BLaER1 treated with 17β-estradiol and CSF1 and Interleukin-3, amounts not matched to agents 10 nM and 100 nM (cell line): ENCODE measurements at regions not wholly inside any gene's neighbourhood (a gene's known extent, or its start where the extent isn't known, plus 50 kb on each side); places are given as distances from the start of the nearest gene placed in this dataset.
"Not testable (repeated sequence)": the region's sequence is repeated elsewhere in the genome, so short reads cannot be mapped to it uniquely, and the experiment has no call there.

Experiments used
- H3K27ac ChIP-seq, 11 experiments: shearing (Covaris generic); formaldehyde crosslinking; 2 replicates each; pipeline ENCODE4 v1.8.1; 2022
- H3K27me3 ChIP-seq, 11 experiments: shearing (Covaris generic); formaldehyde crosslinking; 2 replicates each; pipeline ENCODE4 v1.8.1; 2022
- H3K36me3 ChIP-seq, 11 experiments: shearing (Covaris generic); formaldehyde crosslinking; 2 replicates each; pipeline ENCODE4 v1.8.1; 2022
- H3K4me1 ChIP-seq, 10 experiments: shearing (Covaris generic); formaldehyde crosslinking; 2 replicates each; pipeline ENCODE4 v1.8.1; 2022
- H3K4me2 ChIP-seq, 11 experiments: shearing (Covaris generic); formaldehyde crosslinking; 2 replicates each; pipeline ENCODE4 v1.8.1; 2022
- H3K4me3 ChIP-seq, 10 experiments: shearing (Covaris generic); formaldehyde crosslinking; 2 replicates each; pipeline ENCODE4 v1.8.1; 2022
- H3K9ac ChIP-seq, 11 experiments: shearing (Covaris generic); formaldehyde crosslinking; 2 replicates each; pipeline ENCODE4 v1.8.1; 2022
- H3K9me3 ChIP-seq, 11 experiments: shearing (Covaris generic); formaldehyde crosslinking; replicated peaks in 1 of 11; 2 replicates each; pipeline ENCODE4 v1.8.1; 2022
- H4K20me1 ChIP-seq, 11 experiments: shearing (Covaris generic); formaldehyde crosslinking; 2 replicates each; pipeline ENCODE4 v1.8.1; 2022
- Cebpa-rat ChIP-seq, 11 experiments: shearing (Covaris generic); IDR thresholded peaks; 2 replicates each; pipeline ENCODE4 v1.8.1; 2022

DNA sequence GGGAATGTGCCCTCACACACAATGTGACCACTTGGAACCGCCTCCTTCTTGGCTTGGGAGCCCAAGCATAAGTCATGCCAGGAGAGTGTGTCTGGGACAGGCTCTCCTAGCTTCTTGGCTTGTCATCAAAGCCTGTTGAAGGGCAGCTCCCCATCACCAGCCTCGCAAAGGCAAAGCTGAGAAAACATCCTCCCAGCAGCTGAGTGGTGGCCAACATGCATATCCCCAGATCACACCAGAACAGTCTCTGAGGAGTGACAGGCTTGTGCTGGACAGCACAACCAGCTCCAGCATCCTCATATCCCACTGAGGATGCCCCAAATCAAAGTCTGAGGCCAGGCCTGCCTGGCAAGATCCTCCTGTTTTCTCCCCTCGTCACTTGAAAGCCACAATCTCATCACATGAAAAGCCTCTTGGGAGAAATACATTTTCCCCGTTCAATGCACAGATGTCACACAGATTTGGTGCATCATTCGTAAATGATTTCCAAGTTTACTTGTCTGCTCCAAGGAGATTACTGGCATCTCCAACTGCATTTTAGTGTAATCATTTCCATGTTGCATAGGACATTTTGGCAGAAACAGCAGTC is 269.3 kb downstream of the TTC32 start:
- no peaks in the 10 kb centered on the region for H3K27me3 ChIP-seq
- no peak overlapping the region for H3K9ac ChIP-seq
- H3K36me3 ChIP-seq, result no peaks in the 10 kb centered on the region
- H4K20me1 ChIP-seq, result no peaks in the 10 kb centered on the region
- no peak overlapping the region for H3K27ac ChIP-seq
- TF ChIP-seq Cebpa-rat (IDR thresholded peaks at IDR 0.05), result no peak
- H3K4me2 ChIP-seq, result no peak overlapping the region
- peaks cover 0 to 11% (median 0%) of the 10 kb centered on the region in 10 experiments; a peak in 2 of 20 replicates for H3K4me1 ChIP-seq
- H3K4me3 ChIP-seq, result no peak overlapping the region
- peaks cover 0 to 8% (median 1%) of the 10 kb centered on the region in 11 experiments; a peak in 8 of 22 replicates for H3K9me3 ChIP-seq

DNA sequence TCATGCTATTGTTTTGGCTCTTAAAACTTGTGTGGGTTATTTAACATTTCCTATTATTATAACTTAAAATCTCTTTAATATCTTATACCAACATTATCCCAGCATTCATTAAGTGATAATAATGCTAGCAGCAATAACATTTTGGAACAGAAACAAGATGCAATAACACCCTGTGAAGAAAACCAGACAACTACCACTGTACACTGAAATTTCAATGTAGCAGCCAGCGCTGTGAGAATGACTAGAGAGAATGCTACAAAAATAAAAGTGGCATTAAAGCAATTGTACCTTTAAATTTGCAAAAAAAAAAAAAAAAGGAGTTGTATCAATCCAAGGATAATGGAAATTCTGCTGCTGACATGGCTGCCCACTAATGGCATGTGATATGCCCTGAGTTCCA is 269.9 kb downstream of the TTC32 start:
- no peak overlapping the region for H3K27ac ChIP-seq
- H3K27me3 ChIP-seq, result no peaks in the 10 kb centered on the region
- no peak overlapping the region for H3K9ac ChIP-seq
- no peaks in the 10 kb centered on the region for H4K20me1 ChIP-seq
- H3K4me2 ChIP-seq, result no peak overlapping the region
- H3K36me3 ChIP-seq, result no peaks in the 10 kb centered on the region
- no peak for TF ChIP-seq Cebpa-rat (IDR thresholded peaks at IDR 0.05)
- no peak overlapping the region for H3K4me3 ChIP-seq
- H3K9me3 ChIP-seq, result peaks cover 0 to 14% (median 5%) of the 10 kb centered on the region in 11 experiments; a peak in 10 of 22 replicates
- peaks cover 0 to 11% (median 0%) of the 10 kb centered on the region in 10 experiments; a peak in 2 of 20 replicates for H3K4me1 ChIP-seq

DNA sequence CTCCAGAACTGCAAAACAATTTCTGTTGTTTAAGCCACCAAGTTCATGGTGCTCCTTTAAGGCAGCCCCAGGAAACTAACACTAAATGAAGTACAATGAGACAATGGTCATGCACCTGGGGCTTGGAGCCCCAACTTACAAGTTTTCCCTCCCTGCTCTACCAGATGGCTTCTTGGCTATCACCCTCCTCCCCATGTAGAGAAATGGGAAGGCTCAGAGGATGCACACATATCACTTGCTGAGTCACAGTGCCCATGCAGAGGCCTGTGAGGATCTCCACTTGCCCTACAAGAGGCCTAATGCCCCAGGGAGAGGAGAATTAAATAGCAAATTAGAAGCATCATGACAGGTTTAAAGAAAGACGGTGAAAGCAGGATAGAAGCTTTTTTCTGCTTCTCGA is 270.9 kb downstream of the TTC32 start:
- Histone ChIP-seq H4K20me1 (no peaks in the 10 kb centered on the region), H3K9ac (no peak overlapping the region), H3K9me3 (peaks cover 0 to 22% (median 7%) of the 10 kb centered on the region in 11 experiments; a peak in 12 of 22 replicates), H3K27me3 (no peaks in the 10 kb centered on the region), H3K36me3 (no peaks in the 10 kb centered on the region), H3K4me2 (no peak overlapping the region), H3K4me1 (peaks cover 0 to 4% (median 0%) of the 10 kb centered on the region in 10 experiments; a peak in 1 of 20 replicates), H3K27ac (no peak overlapping the region), H3K4me3 (no peak overlapping the region)
- no peak for TF ChIP-seq Cebpa-rat (IDR thresholded peaks at IDR 0.05)

DNA sequence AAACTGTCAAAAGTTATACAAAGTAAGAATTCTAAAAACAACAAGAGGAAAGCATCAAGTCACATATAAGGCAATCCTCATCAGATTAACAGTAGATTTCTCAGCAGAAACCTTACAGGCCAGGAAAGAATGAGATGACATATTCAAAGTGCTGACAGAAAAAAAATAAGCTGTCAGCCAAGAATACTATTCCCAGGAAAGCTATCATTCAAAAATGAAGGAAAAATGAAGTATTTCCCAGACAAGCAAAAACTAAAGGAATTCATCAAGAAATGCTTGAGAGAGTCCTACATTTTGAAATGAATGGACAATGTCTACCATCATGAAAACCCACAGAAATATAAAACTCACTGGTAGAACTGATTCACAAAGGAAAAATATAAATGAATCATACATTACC is 268.9 kb upstream of the OSR1 start:
- Histone ChIP-seq H3K4me2 (no peak overlapping the region), H3K4me3 (no peak overlapping the region), H4K20me1 (no peaks in the 10 kb centered on the region), H3K27ac (no peak overlapping the region), H3K36me3 (no peaks in the 10 kb centered on the region), H3K4me1 (no peaks in the 10 kb centered on the region), H3K9ac (no peak overlapping the region), H3K9me3 (peaks cover 0 to 26% (median 8%) of the 10 kb centered on the region in 11 experiments; a peak in 12 of 22 replicates), H3K27me3 (no peaks in the 10 kb centered on the region)
- no peak for TF ChIP-seq Cebpa-rat (IDR thresholded peaks at IDR 0.05)

DNA sequence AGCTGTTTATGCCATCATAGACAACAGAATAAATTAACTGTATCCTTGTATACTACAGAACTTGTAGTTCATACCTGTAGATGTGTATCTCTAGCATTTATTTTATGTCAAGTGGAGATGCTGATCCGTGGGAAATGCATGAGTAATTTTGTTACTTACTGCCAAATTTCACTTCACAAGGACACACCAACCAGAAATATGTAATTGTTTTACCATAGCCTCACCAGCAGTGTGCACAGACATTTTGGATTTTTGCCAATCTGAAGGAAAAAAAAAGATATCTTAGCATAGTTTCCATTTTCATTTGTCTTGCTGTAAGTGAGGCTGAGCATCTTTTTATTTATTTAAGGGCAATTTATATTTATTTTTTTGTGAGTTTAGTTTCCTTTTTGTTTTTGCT is 265.1 kb upstream of the OSR1 start:
- no peak overlapping the region for H3K9ac ChIP-seq
- no peak overlapping the region for H3K4me2 ChIP-seq
- H3K36me3 ChIP-seq, result no peaks in the 10 kb centered on the region
- no peak overlapping the region for H3K27ac ChIP-seq
- no peaks in the 10 kb centered on the region for H3K27me3 ChIP-seq
- H3K9me3 ChIP-seq, result peaks cover 3 to 33% (median 15%) of the 10 kb centered on the region in 11 experiments; a peak in 15 of 22 replicates
- no peak overlapping the region for H3K4me3 ChIP-seq
- no peak for TF ChIP-seq Cebpa-rat (IDR thresholded peaks at IDR 0.05)
- no peaks in the 10 kb centered on the region for H3K4me1 ChIP-seq
- no peaks in the 10 kb centered on the region for H4K20me1 ChIP-seq

DNA sequence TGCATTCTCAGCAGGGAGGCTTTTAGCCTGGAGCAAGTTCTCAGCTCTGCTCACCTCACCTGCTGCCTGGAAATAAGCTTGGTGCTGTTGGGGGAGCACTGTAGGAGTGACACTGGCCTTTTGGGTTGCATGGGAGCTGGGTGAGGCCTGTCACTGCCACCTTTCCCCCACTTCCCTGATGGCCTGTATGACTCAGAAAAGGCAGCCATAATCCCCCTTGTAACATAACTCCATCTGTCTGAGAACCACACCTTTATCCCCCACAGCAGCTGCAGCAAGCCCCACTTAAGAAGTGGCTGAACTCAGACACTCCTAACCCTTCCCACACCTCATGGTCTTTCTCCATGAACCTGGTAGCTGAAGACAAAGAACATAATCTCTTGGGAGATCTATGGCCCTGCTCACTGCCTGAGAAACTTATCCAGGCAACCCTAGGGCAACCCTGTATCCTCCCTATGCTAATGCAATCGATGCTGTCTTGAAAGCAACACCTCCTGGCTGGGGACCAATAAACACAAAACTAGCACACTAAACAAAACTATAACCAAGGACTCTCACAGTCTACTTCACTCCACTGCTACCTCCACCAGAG is 258.9 kb upstream of the OSR1 start:
- H3K36me3 ChIP-seq, result no peaks in the 10 kb centered on the region
- H4K20me1 ChIP-seq, result no peaks in the 10 kb centered on the region
- H3K27me3 ChIP-seq, result no peaks in the 10 kb centered on the region
- no peak overlapping the region for H3K27ac ChIP-seq
- H3K4me2 ChIP-seq, result no peak overlapping the region
- no peaks in the 10 kb centered on the region for H3K4me1 ChIP-seq
- H3K9ac ChIP-seq, result no peak overlapping the region
- no peak overlapping the region for H3K4me3 ChIP-seq
- no peak for TF ChIP-seq Cebpa-rat (IDR thresholded peaks at IDR 0.05)
- peaks cover 49 to 66% (median 58%) of the 10 kb centered on the region in 11 experiments for H3K9me3 ChIP-seq

DNA sequence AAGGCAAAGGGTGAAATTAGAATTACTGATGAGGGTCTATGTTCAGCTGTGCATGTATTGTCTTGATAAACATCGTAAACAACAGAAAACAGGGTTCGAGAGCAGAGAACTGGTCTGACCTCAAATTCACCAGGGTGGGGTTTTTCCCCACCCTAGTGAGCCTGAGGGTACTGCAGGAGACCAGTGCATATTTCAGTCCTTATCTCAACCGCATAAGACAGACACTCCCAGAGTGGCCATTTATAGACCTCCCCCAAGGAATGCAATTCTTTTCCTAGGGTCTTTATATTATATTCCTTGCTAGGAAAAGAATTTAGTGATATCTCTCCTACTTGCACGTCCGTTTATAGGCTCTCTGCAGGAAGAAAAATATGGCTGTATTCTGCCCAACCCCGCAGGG is 257.0 kb upstream of the OSR1 start:
- not testable (repeated sequence) for H3K27me3 ChIP-seq, H3K4me2 ChIP-seq, H3K27ac ChIP-seq, H4K20me1 ChIP-seq, H3K9ac ChIP-seq, H3K36me3 ChIP-seq, H3K4me1 ChIP-seq, H3K4me3 ChIP-seq
- peaks cover 49 to 66% (median 58%) of the 10 kb centered on the region in 11 experiments for H3K9me3 ChIP-seq

DNA sequence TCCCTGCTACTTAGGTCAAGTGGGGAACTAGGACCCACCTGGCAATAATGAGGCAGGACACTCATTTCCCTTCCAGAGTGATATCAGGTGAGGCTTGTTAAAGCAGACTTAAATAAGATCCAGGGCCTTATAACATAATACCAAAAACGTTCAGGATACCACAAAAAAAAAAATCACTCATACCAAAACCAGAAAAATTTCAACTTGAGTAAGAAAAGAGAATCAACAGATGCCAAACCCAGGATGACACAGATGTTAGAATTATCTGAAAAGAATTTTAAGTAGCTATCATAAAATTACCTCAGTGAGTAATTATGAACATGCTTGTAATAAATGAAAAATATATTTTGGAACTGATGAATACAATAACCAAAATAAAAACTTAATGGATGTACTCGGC is 255.6 kb upstream of the OSR1 start:
- Histone ChIP-seq H3K9me3 (peaks cover 49 to 64% (median 58%) of the 10 kb centered on the region in 11 experiments), H4K20me1 (no peaks in the 10 kb centered on the region), H3K27me3 (no peaks in the 10 kb centered on the region), H3K9ac (no peak overlapping the region), H3K36me3 (no peaks in the 10 kb centered on the region), H3K4me2 (no peak overlapping the region), H3K4me1 (no peaks in the 10 kb centered on the region), H3K27ac (no peak overlapping the region), H3K4me3 (no peak overlapping the region)
- no peak for TF ChIP-seq Cebpa-rat (IDR thresholded peaks at IDR 0.05)

DNA sequence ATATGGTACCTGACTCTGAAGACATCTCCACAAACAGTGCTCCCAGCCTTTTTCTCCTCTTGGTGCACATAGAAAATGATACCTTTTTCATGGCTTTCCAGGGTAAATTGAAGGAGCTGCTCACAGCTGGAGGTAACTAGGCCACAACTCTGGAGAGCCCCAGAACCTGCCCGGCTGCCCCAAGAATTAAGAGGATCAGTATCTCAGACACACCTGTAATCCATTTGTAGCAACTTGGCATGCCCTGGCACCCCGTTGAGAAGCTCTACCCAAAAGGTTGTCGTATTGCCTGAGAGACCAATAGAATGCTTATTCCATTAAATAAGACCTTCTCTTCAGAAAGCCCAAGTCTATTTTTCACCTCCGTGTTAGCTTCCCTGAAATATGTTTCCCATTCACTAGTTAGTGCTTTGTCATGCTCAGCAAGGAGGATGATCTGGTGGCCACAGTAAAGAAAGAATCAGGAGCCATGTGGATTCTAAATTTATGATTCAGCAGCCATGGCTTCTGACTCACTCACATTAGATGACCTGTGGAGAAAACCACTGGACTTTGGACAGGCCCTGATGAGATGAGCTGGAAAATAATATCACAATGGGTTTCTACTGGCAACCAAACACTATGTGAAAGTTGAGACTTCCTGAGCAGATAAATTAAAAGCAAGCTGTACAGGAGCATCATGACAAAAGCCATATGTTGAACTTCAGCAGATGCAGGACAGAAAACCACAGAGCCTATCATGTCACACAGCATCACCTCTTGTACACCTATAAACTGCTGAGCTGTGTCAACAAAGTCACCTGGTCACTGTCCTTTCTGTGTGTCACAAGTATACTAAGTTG is 253.3 kb upstream of the OSR1 start:
- Histone ChIP-seq H3K4me3 (no peak overlapping the region), H4K20me1 (no peaks in the 10 kb centered on the region), H3K27me3 (no peaks in the 10 kb centered on the region), H3K27ac (no peak overlapping the region), H3K4me1 (no peaks in the 10 kb centered on the region), H3K4me2 (no peak overlapping the region), H3K9me3 (peaks cover 33 to 41% (median 36%) of the 10 kb centered on the region in 11 experiments), H3K36me3 (no peaks in the 10 kb centered on the region), H3K9ac (no peak overlapping the region)
- TF ChIP-seq Cebpa-rat (IDR thresholded peaks at IDR 0.05), result no peak
